Endothelial cell of hepatic sinusoid (primary cell): ENCODE measurements at regions not wholly inside any gene's neighbourhood (a gene's known extent, or its start where the extent isn't known, plus 50 kb on each side); places are given as distances from the start of the nearest gene placed in this dataset.

Source experiments
- in situ Hi-C: cut with HindIII; loops from 2 replicates; pipeline ENCODE4 v1.10.0; 2017; ENCODE audit warnings: low sequenced_read_pairs

GRCh38 chr9:26012797-26013196 lies 334.6 kb upstream of the TUSC1 start:
- in situ Hi-C loops: no loop called here

- in situ Hi-C loops: no loop called here
Observed at GRCh38 chr9:25994605-25995004, 316.4 kb upstream of the TUSC1 start.

GRCh38 chr9:25990376-25990775 lies 312.1 kb upstream of the TUSC1 start:
- in situ Hi-C loops: no loop called here

- in situ Hi-C loops: no loop called here
Observed at GRCh38 chr9:25975667-25976066, 297.4 kb upstream of the TUSC1 start.

DNA sequence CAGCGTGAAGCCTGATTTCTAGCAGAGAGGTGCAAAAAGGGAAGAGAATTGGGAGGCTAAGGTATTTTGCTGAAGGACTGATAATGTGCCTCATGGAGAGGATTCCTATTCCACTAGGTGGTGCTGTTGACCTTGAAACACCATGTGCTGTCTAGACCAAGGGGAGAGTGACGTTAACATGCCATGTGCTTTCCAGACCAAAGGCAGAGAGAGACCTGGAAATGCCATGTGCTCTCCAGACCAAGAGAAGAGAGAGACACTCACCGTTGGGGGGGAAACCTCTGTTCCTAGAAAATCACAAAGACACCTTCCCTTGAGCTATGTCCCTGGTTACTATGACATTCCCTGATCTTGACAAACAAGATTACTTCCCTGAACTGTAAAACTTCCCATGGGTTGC lies 286.0 kb upstream of the TUSC1 start:
- in situ Hi-C loops: no loop called here

DNA sequence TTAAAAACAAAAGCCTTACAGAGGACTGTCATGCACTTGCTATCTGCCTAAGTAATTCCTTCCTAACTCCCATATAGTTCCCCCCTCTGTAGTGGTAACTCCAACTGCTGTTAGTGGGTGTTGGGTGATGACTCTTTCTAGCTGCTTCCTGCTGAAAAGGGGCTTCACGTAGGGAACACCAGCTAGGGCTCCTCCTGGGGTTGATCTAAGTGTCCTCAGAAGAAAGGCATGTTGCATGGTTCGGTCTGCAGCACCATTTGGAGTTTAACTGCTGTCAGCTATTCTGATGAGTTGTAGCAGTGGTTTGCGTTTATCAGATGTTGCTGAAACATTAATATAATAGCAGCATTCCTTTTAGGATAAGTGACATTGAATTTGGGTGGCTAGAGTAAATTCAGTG lies 281.9 kb upstream of the TUSC1 start:
- in situ Hi-C loops: no loop called here

GRCh38 chr9:25954209-25954608 lies 276.0 kb upstream of the TUSC1 start:
- in situ Hi-C loops: no loop called here

- in situ Hi-C loops: no loop called here
Observed at GRCh38 chr9:25948182-25948581, 269.9 kb upstream of the TUSC1 start.

- in situ Hi-C loops: no loop called here
Observed at GRCh38 chr9:25939126-25939525, 260.9 kb upstream of the TUSC1 start.

DNA sequence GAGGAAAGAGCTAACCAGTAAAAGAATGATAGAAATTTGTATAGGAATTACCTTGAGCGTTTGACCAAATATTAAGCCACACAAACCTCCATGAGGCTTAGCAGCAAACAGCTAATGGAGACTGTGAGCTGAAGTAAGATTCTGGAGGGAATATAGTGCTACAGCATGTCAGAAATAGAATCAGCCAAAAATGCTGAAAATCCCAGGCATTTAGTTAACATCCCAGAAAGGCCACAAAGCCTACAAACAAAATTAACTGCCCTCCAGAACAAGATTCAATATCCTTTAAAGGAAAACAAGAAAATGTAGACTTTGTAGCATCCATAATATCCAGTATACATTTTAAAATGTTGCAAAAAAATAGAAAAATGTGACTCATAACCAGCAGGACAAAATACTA lies 257.8 kb upstream of the TUSC1 start:
- in situ Hi-C loops: no loop called here

GRCh38 chr9:25935188-25935587 lies 256.9 kb upstream of the TUSC1 start:
- in situ Hi-C loops: no loop called here

- in situ Hi-C loops: no loop called here
Observed at GRCh38 chr9:25918761-25919160, 240.5 kb upstream of the TUSC1 start.

- in situ Hi-C loops: no loop called here
Observed at GRCh38 chr9:25917731-25918362, 239.6 kb upstream of the TUSC1 start.

GRCh38 chr9:25913806-25914205 lies 235.6 kb upstream of the TUSC1 start:
- in situ Hi-C loops: no loop called here

DNA sequence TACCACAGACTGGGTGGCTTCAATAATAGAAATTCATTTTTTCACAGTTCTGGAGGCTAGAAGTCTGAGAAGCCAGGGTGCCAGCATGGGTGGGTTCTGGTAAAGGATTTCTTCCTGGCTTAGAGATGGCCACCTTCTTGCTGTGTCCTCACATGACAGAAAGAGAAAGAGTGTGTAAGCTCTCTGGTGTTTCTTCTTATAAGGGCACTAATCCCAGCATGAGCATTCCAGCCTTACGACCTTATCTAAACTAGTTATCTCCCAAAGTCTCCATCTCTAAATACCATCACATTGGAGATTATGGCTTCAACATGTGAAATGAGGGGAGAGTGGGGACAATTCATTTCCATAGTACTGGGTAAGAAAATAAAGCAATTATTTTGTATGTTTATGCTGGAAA lies 226.5 kb upstream of the TUSC1 start:
- in situ Hi-C loops: no loop called here

DNA sequence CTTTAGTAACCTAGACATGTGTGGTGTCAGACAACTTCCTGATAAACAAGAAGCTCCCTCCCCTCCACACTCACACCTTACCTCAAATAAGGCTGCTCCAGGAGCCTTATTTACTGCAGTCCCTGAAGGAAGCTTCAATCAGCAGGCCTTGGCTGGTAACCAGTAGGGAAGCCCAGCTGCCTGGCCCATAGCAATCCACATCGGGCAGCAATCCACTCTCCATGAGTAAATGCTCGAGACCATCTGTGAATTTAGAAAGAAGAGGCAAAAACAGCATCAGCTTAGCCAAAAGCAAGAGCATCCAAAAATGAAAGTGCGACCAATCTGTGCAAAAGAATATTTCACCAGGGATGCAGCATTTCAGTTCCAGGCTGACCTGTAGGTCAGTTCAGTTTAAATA lies 213.3 kb upstream of the TUSC1 start:
- in situ Hi-C loops: no loop called here

DNA sequence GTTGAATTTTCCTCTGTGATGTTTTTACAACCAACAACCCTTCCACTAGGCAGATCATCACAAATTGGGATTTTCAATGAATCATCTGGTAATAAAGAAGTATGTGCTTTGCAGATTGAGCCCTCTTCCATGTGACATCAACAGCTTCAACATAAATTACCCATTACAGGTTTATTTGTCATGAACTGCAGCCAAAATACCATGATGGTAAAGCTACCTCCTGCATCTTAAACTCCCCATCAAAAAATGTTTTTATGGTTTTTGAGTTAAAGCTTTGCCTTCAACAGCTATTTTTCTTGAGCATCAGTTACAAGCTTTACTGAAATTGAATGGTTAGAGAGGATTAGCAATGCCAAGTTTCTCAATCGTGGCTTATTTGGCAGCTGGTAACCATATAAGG lies 211.4 kb upstream of the TUSC1 start:
- in situ Hi-C loops: no loop called here

DNA sequence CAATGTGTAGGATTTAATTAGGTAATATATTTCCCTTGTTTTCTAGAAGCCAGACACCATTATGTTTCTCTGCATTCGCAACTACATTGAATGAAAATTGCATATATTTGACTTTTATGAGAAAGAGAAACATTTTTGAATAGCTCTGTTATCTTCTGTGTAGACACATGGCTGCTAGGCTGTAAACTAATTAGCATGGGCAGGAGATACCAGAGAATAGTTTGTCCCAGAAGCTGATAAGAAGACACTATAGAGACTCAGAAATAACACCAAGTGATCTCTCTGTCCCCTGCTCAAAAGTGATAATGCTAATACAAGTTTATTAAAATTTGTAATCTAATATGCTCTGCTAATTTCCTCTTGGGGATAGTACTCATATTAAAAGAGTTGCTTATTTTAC lies 198.0 kb upstream of the TUSC1 start:
- in situ Hi-C loops: no loop called here

- in situ Hi-C loops: no loop called here
Observed at GRCh38 chr9:25864509-25864908, 186.3 kb upstream of the TUSC1 start.

GRCh38 chr9:25861421-25861820 lies 183.2 kb upstream of the TUSC1 start:
- in situ Hi-C loops: no loop called here

DNA sequence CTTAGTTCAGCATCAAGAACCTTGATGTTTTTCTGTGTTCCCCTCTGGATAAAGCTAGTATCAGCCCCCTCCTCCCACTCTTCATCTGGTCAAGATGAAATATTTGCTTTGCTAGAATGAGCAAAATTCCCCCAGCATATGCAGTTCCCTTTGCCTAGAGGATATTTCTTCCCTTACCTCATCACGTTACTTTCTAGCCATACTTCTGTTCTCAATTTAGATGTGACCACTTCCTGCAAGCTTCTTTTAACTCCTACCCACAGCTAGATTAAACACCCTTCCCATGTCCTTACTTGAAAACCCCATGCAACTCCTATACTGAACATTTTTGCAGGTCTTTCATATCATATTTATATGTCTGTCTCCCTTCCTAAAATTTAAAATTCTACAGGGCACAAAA lies 178.9 kb upstream of the TUSC1 start:
- in situ Hi-C loops: no loop called here

DNA sequence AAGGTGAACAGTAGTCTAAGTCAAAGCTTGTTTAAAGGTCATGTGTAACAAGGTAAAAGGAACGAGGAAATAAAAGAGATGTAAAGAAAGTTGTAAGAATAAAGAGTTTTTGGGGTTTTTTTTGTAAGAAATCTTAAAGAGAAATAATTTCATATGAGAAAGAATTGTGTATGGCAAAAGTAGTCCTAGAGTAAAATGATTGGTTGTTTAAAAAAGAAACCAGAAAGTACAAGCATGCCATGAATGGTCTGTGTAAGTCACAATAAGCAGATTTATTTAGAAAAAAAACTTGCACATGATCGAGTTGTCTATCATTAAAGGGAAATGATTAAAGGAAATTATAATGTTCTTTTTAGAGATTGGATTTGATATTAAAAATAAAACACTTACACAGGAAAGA lies 172.6 kb upstream of the TUSC1 start:
- in situ Hi-C loops: no loop called here

DNA sequence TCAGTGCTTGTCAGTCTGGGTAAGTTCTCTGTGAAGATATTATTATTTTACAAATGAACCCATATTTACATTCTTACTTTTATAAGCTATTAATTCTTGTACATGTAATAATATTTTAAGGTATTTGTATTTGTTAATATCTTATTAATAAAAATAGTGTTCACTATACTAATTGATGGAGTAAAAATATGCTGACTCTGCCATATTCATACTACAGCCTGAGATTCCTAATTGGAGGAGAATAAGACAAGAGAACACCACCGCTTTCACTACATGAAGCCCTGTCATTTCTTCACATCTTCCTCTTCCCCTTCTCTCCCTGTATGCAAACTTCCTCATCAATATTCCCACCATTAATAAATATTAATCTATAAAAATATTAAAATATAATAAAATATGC lies 167.6 kb upstream of the TUSC1 start:
- in situ Hi-C loops: no loop called here

DNA sequence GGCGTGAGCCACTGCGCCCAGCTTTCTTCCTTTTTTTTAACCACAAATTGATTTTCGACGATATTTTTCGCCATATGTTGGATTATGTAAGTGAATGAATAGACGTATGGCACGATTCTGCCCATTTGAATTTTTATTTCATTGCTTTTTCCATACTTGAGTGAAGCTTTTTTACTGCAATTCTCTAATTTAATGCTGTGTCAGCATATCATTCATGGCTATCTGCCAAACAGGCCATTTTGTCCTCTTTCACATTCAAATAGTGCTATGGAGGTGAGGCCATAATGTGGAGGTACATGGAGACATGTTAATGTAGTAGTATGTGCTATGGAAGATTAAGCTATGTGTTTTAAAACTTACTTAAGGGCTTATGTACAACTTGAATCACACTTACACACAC lies 152.1 kb upstream of the TUSC1 start:
- in situ Hi-C loops: no loop called here
